HEK293 (cell line): ENCODE measurements at regions not wholly inside any gene's neighbourhood (a gene's known extent, or its start where the extent isn't known, plus 50 kb on each side); places are given as distances from the start of the nearest gene placed in this dataset.
A peak's percentile ranks its signal among the peaks of the same experiment; 100 is the strongest.

Source experiments
- IKZF3 ChIP-seq: fragments of 450-650 bp; IDR thresholded peaks from 2 replicates; pipeline ENCODE4 v1.5.0; 2018; ENCODE audit warnings: missing biosample characterization, mild to moderate bottlenecking, missing genetic modification characterization, moderate library complexity
- KLF16 ChIP-seq: fragments of 450-650 bp; formaldehyde crosslinking; IDR thresholded peaks from 2 replicates; pipeline ENCODE4 v1.5.1; 2017; ENCODE audit warnings: missing biosample characterization, missing genetic modification characterization
- SP2 ChIP-seq: fragments of 450-650 bp; formaldehyde crosslinking; IDR thresholded peaks from 2 replicates; pipeline ENCODE4 v1.5.1; 2016; ENCODE audit warnings: missing biosample characterization, missing genetic modification characterization
- TCF7L2 ChIP-seq: IDR thresholded peaks from 2 replicates; pipeline ENCODE4 v1.6.1; 2011; ENCODE audit warnings: low read depth, mild to moderate bottlenecking, inconsistent platforms, low read length, moderate library complexity, borderline replicate concordance
- YY1 ChIP-seq: fragments of 450-650 bp; formaldehyde crosslinking; IDR thresholded peaks from 2 replicates; pipeline ENCODE4 v1.5.1; 2018; ENCODE audit warnings: missing biosample characterization, missing genetic modification characterization
- ZNF184 ChIP-seq: fragments of 450-650 bp; IDR thresholded peaks from 2 replicates; pipeline ENCODE4 v1.5.1; 2018; ENCODE audit warnings: missing biosample characterization, mild to moderate bottlenecking, missing genetic modification characterization
- ZNF211 ChIP-seq: fragments of 450-650 bp; formaldehyde crosslinking; IDR thresholded peaks from 2 replicates; pipeline ENCODE4 v1.5.1; 2016; ENCODE audit warnings: low read depth, missing biosample characterization, missing genetic modification characterization
- ZNF223 ChIP-seq: fragments of 450-650 bp; formaldehyde crosslinking; IDR thresholded peaks from 2 replicates; pipeline ENCODE4 v1.5.1; 2016; ENCODE audit warnings: missing biosample characterization, missing genetic modification characterization
- ZNF248 ChIP-seq: fragments of 450-650 bp; formaldehyde crosslinking; IDR thresholded peaks from 2 replicates; pipeline ENCODE4 v1.5.1; 2017; ENCODE audit warnings: missing biosample characterization, missing genetic modification characterization
- ZNF324 ChIP-seq: fragments of 450-650 bp; formaldehyde crosslinking; IDR thresholded peaks from 2 replicates; pipeline ENCODE4 v1.5.1; 2016; ENCODE audit warnings: missing biosample characterization, missing genetic modification characterization
- ZNF341 ChIP-seq: fragments of 450-650 bp; formaldehyde crosslinking; IDR thresholded peaks from 2 replicates; pipeline ENCODE4; 2016; ENCODE audit warnings: low read depth, missing biosample characterization, missing genetic modification characterization
- ZNF350 ChIP-seq: fragments of 450-650 bp; formaldehyde crosslinking; IDR thresholded peaks from 2 replicates; pipeline ENCODE4 v1.5.0; 2017; ENCODE audit warnings: missing biosample characterization, mild to moderate bottlenecking, missing genetic modification characterization
- ZNF37A ChIP-seq: fragments of 450-650 bp; IDR thresholded peaks from 2 replicates; pipeline ENCODE4 v1.5.1; 2018; ENCODE audit warnings: missing biosample characterization, missing genetic modification characterization
- ZNF394 ChIP-seq: fragments of 450-650 bp; formaldehyde crosslinking; IDR thresholded peaks from 2 replicates; pipeline ENCODE4 v1.5.1; 2016; ENCODE audit warnings: missing biosample characterization, missing genetic modification characterization, mild to moderate bottlenecking, moderate library complexity, borderline replicate concordance
- ZNF473 ChIP-seq: fragments of 450-650 bp; formaldehyde crosslinking; IDR thresholded peaks from 2 replicates; pipeline ENCODE4 v1.5.1; 2017; ENCODE audit warnings: missing biosample characterization, missing genetic modification characterization
- ZNF48 ChIP-seq: fragments of 450-650 bp; formaldehyde crosslinking; IDR thresholded peaks from 2 replicates; pipeline ENCODE4 v1.5.1; 2016; ENCODE audit warnings: missing biosample characterization, missing genetic modification characterization
- ZNF571 ChIP-seq: fragments of 450-650 bp; formaldehyde crosslinking; IDR thresholded peaks from 2 replicates; pipeline ENCODE4 v1.5.0; 2017; ENCODE audit warnings: missing biosample characterization, missing genetic modification characterization
- ZNF600 ChIP-seq: fragments of 450-650 bp; formaldehyde crosslinking; IDR thresholded peaks from 2 replicates; pipeline ENCODE4 v1.5.1; 2016; ENCODE audit warnings: missing biosample characterization, missing genetic modification characterization
- ZNF660 ChIP-seq: fragments of 450-650 bp; IDR thresholded peaks from 2 replicates; pipeline ENCODE4 v1.5.1; 2018; ENCODE audit warnings: missing biosample characterization, mild to moderate bottlenecking, missing genetic modification characterization
- TF ChIP-seq, protein P1 (sequence below): fragments of 450-650 bp; formaldehyde crosslinking; IDR thresholded peaks from 2 replicates; pipeline ENCODE4 v1.5.1; 2016; ENCODE audit warnings: missing biosample characterization, missing genetic modification characterization
- TF ChIP-seq, protein P2 (sequence below): fragments of 450-650 bp; formaldehyde crosslinking; IDR thresholded peaks from 2 replicates; pipeline ENCODE4 v1.5.1; 2017; ENCODE audit warnings: missing biosample characterization, missing genetic modification characterization
- TF ChIP-seq, protein P3 (sequence below): fragments of 450-650 bp; formaldehyde crosslinking; IDR thresholded peaks from 2 replicates; pipeline ENCODE4 v1.5.1; 2017; ENCODE audit warnings: missing biosample characterization, missing genetic modification characterization
- TF ChIP-seq, protein P4 (sequence below): fragments of 450-650 bp; formaldehyde crosslinking; IDR thresholded peaks from 2 replicates; pipeline ENCODE4 v1.5.1; 2016; ENCODE audit warnings: missing biosample characterization, missing genetic modification characterization
- TF ChIP-seq, protein P5 (sequence below): fragments of 450-650 bp; formaldehyde crosslinking; IDR thresholded peaks from 2 replicates; pipeline ENCODE4 v1.5.1; 2016; ENCODE audit warnings: missing biosample characterization, missing genetic modification characterization
- TF ChIP-seq, protein P6 (sequence below): fragments of 450-650 bp; formaldehyde crosslinking; optimal IDR thresholded peaks from 2 replicates; pipeline ENCODE3; 2016; ENCODE audit warnings: missing biosample characterization, mild to moderate bottlenecking, missing genetic modification characterization
- TF ChIP-seq, protein P7 (sequence below): fragments of 450-650 bp; formaldehyde crosslinking; IDR thresholded peaks from 2 replicates; pipeline ENCODE4 v1.5.1; 2016; ENCODE audit warnings: missing biosample characterization, missing genetic modification characterization

DNA sequence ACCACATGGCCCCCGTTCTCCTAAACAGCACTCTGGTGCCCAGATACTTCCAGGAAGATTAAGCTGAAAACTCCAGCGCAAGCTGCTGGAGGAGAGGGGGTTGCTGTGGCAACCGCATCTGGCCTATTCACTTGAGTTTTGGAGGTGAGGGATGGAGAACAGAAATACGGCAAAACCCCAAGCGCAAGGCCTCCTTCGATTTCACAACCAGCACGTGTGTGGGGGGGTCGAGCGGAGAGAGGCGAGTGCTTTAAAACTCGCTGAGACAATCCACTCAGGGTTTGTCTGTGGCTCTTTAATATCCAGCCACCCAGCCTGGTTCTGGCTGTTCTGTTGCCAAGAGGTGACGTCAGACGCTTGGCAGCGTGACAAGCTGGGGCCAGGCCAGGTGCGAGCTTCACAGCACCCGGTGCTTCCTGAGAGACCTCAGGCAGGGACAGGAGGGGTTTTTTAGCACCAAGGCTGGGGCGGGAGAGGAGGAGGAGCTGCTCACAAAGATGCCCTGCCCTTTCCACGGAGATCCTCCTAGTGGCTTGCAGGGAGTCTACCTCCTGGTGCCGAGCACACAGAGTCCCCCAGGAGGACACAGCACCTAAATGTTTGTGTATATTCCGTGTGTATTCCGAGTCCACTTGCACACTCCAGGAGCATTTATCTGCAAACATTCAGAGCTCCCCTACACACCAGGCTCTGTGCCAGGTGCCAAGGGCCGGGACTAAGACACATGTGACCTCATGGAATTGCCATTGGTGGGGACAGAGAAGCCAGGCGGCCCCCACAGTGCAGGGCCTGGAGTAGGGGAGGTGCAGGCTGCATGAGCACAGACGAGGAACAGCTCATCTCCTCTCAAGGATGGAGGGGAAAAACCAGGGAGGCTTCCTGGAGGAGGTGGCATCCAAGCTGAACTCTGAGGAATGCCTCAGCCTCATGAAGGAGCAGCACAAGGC lies 194.6 kb downstream of the OLFM1 start (continued):
- TF ChIP-seq ZNF350 (tag by site-specific recombination) (no peak), ZNF48 (tag by site-specific recombination) (no peak), ZNF394 (tag by site-specific recombination) (no peak), ZNF324 (tag by site-specific recombination) (no peak), ZNF473 (tag by site-specific recombination) (no peak), ZNF184 (tag by site-specific recombination) (0 out of 2 replicates have a peak, but pooled peaks have one; percentile 30), KLF16 (tag by site-specific recombination) (no peak), ZNF37A (tag by site-specific recombination) (no peak), ZNF571 (tag by site-specific recombination) (no peak), TCF7L2 (no peak), ZNF223 (tag by site-specific recombination) (peak; percentile 89), SP2 (no peak; the same call in 1 of the 2 replicates), ZNF660 (tag by site-specific recombination) (no peak), ZNF211 (tag by site-specific recombination) (no peak), ZNF600 (tag by site-specific recombination) (peak; percentile 51; the same call in 1 of the 2 replicates), ZNF341 (tag by site-specific recombination) (peak; percentile 54; the same call in 1 of the 2 replicates), YY1 (tag by site-specific recombination) (no peak), ZNF248 (tag by site-specific recombination) (no peak), IKZF3 (tag by site-specific recombination) (no peak)
- TF ChIP-seq, protein P1, sequence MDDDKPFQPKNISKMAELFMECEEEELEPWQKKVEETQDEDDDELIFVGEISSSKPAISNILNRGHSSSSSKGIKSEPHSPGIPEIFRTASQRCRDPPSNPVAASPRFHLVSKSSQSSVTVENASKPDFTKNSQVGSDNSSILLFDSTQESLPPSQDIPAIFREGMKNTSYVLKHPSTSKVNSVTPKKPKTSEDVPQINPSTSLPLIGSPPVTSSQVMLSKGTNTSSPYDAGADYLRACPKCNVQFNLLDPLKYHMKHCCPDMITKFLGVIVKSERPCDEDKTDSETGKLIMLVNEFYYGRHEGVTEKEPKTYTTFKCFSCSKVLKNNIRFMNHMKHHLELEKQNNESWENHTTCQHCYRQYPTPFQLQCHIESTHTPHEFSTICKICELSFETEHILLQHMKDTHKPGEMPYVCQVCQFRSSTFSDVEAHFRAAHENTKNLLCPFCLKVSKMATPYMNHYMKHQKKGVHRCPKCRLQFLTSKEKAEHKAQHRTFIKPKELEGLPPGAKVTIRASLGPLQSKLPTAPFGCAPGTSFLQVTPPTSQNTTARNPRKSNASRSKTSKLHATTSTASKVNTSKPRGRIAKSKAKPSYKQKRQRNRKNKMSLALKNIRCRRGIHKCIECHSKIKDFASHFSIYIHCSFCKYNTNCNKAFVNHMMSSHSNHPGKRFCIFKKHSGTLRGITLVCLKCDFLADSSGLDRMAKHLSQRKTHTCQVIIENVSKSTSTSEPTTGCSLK (tag by site-specific recombination): no peak
- TF ChIP-seq, protein P2, sequence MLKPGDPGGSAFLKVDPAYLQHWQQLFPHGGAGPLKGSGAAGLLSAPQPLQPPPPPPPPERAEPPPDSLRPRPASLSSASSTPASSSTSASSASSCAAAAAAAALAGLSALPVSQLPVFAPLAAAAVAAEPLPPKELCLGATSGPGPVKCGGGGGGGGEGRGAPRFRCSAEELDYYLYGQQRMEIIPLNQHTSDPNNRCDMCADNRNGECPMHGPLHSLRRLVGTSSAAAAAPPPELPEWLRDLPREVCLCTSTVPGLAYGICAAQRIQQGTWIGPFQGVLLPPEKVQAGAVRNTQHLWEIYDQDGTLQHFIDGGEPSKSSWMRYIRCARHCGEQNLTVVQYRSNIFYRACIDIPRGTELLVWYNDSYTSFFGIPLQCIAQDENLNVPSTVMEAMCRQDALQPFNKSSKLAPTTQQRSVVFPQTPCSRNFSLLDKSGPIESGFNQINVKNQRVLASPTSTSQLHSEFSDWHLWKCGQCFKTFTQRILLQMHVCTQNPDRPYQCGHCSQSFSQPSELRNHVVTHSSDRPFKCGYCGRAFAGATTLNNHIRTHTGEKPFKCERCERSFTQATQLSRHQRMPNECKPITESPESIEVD (tag by site-specific recombination): no peak
- TF ChIP-seq, protein P3, sequence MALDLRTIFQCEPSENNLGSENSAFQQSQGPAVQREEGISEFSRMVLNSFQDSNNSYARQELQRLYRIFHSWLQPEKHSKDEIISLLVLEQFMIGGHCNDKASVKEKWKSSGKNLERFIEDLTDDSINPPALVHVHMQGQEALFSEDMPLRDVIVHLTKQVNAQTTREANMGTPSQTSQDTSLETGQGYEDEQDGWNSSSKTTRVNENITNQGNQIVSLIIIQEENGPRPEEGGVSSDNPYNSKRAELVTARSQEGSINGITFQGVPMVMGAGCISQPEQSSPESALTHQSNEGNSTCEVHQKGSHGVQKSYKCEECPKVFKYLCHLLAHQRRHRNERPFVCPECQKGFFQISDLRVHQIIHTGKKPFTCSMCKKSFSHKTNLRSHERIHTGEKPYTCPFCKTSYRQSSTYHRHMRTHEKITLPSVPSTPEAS (tag by site-specific recombination): no peak
- TF ChIP-seq, protein P4, sequence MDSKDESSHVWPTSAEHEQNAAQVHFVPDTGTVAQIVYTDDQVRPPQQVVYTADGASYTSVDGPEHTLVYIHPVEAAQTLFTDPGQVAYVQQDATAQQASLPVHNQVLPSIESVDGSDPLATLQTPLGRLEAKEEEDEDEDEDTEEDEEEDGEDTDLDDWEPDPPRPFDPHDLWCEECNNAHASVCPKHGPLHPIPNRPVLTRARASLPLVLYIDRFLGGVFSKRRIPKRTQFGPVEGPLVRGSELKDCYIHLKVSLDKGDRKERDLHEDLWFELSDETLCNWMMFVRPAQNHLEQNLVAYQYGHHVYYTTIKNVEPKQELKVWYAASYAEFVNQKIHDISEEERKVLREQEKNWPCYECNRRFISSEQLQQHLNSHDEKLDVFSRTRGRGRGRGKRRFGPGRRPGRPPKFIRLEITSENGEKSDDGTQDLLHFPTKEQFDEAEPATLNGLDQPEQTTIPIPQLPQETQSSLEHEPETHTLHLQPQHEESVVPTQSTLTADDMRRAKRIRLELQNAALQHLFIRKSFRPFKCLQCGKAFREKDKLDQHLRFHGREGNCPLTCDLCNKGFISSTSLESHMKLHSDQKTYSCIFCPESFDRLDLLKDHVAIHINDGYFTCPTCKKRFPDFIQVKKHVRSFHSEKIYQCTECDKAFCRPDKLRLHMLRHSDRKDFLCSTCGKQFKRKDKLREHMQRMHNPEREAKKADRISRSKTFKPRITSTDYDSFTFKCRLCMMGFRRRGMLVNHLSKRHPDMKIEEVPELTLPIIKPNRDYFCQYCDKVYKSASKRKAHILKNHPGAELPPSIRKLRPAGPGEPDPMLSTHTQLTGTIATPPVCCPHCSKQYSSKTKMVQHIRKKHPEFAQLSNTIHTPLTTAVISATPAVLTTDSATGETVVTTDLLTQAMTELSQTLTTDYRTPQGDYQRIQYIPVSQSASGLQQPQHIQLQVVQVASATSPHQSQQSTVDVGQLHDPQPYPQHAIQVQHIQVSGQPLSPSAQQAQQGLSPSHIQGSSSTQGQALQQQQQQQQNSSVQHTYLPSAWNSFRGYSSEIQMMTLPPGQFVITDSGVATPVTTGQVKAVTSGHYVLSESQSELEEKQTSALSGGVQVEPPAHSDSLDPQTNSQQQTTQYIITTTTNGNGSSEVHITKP: peak; percentile 82
- TF ChIP-seq, protein P5, sequence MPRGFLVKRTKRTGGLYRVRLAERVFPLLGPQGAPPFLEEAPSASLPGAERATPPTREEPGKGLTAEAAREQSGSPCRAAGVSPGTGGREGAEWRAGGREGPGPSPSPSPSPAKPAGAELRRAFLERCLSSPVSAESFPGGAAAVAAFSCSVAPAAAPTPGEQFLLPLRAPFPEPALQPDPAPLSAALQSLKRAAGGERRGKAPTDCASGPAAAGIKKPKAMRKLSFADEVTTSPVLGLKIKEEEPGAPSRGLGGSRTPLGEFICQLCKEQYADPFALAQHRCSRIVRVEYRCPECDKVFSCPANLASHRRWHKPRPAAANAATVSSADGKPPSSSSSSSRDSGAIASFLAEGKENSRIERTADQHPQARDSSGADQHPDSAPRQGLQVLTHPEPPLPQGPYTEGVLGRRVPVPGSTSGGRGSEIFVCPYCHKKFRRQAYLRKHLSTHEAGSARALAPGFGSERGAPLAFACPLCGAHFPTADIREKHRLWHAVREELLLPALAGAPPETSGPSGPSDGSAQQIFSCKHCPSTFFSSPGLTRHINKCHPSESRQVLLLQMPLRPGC (tag by site-specific recombination): no peak
- TF ChIP-seq, protein P6, sequence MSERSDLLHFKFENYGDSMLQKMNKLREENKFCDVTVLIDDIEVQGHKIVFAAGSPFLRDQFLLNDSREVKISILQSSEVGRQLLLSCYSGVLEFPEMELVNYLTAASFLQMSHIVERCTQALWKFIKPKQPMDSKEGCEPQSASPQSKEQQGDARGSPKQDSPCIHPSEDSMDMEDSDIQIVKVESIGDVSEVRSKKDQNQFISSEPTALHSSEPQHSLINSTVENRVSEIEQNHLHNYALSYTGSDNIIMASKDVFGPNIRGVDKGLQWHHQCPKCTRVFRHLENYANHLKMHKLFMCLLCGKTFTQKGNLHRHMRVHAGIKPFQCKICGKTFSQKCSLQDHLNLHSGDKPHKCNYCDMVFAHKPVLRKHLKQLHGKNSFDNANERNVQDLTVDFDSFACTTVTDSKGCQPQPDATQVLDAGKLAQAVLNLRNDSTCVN: no peak
- TF ChIP-seq, protein P7, sequence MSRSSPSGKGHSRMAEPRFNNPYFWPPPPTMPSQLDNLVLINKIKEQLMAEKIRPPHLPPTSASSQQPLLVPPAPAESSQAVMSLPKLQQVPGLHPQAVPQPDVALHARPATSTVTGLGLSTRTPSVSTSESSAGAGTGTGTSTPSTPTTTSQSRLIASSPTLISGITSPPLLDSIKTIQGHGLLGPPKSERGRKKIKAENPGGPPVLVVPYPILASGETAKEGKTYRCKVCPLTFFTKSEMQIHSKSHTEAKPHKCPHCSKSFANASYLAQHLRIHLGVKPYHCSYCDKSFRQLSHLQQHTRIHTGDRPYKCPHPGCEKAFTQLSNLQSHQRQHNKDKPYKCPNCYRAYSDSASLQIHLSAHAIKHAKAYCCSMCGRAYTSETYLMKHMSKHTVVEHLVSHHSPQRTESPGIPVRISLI (tag by site-specific recombination): no peak
